ELF-1 (cell line): ENCODE measurements at regions not wholly inside any gene's neighbourhood (a gene's known extent, or its start where the extent isn't known, plus 50 kb on each side); places are given as distances from the start of the nearest gene placed in this dataset.

Source experiments
- DNase-seq: peaks from one replicate; pipeline ENCODE4 v3.0.0-alpha.2; 2016; ENCODE audit warnings: low read depth, low spot score

- no peak for DNase-seq
Observed at GRCh38 chr6:8674126-8674525, 238.8 kb upstream of the SLC35B3 start.

- no peak for DNase-seq
Observed at GRCh38 chr6:8672882-8673281, 237.5 kb upstream of the SLC35B3 start.

GRCh38 chr6:8670792-8671191, 235.4 kb upstream of the SLC35B3 start:
- no peak for DNase-seq

- DNase-seq = no peak
Observed at GRCh38 chr6:8664700-8665099, 229.4 kb upstream of the SLC35B3 start.

GRCh38 chr6:8664070-8664469, 228.7 kb upstream of the SLC35B3 start:
- DNase-seq = no peak

GRCh38 chr6:8659404-8660189, 224.3 kb upstream of the SLC35B3 start:
- DNase-seq = no peak

- no peak for DNase-seq
Observed at GRCh38 chr6:8658416-8658815, 223.1 kb upstream of the SLC35B3 start.

GRCh38 chr6:8657522-8657921, 222.2 kb upstream of the SLC35B3 start:
- no peak for DNase-seq

- no peak for DNase-seq
Observed at GRCh38 chr6:8655670-8656454, 220.5 kb upstream of the SLC35B3 start.

- no peak for DNase-seq
Observed at GRCh38 chr6:8652710-8653109, 217.4 kb upstream of the SLC35B3 start.

GRCh38 chr6:8651998-8652397, 216.7 kb upstream of the SLC35B3 start:
- DNase-seq = no peak

GRCh38 chr6:8645212-8645611, 209.9 kb upstream of the SLC35B3 start:
- no peak for DNase-seq

GRCh38 chr6:8644306-8644705, 209.0 kb upstream of the SLC35B3 start:
- DNase-seq = no peak

GRCh38 chr6:8642854-8643253, 207.5 kb upstream of the SLC35B3 start:
- no peak for DNase-seq

GRCh38 chr6:8642131-8642530, 206.8 kb upstream of the SLC35B3 start:
- no peak for DNase-seq

GRCh38 chr6:8639928-8640649, 204.7 kb upstream of the SLC35B3 start:
- no peak for DNase-seq

GRCh38 chr6:8637896-8638597, 202.7 kb upstream of the SLC35B3 start:
- DNase-seq = no peak

GRCh38 chr6:8633762-8634161, 198.4 kb upstream of the SLC35B3 start:
- no peak for DNase-seq

- no peak for DNase-seq
Observed at GRCh38 chr6:8628736-8629135, 193.4 kb upstream of the SLC35B3 start.

GRCh38 chr6:8628063-8628462, 192.7 kb upstream of the SLC35B3 start:
- DNase-seq = no peak

GRCh38 chr6:8627085-8627861, 191.9 kb upstream of the SLC35B3 start:
- no peak for DNase-seq
